GM23248 (cell line): ENCODE measurements at regions not wholly inside any gene's neighbourhood (a gene's known extent, or its start where the extent isn't known, plus 50 kb on each side); places are given as distances from the start of the nearest gene placed in this dataset.

Experiments
- DNase-seq: peaks from one replicate; pipeline ENCODE4 v3.0.0-alpha.2; 2015
- H2AFZ ChIP-seq: fragments of 200-600 bp; sonication (generic); 2 replicates; pipeline ENCODE4 v1.6.1; 2016; ENCODE audit warnings: antibody characterized with exemption
- H3F3A ChIP-seq: fragments of 200-600 bp; sonication (generic); 2 replicates; pipeline ENCODE4 v1.6.1; 2016; ENCODE audit warnings: mild to moderate bottlenecking, antibody characterized with exemption, mixed run types; ENCODE audit not compliant: insufficient read depth
- H3K27ac ChIP-seq: fragments of 200-600 bp; sonication (generic); 2 replicates; pipeline ENCODE4 v1.5.1; 2016; ENCODE audit warnings: mild to moderate bottlenecking
- H3K27me3 ChIP-seq: fragments of 200-600 bp; sonication (generic); replicated peaks from 2 replicates; pipeline ENCODE4 v1.6.1; 2016; ENCODE audit warnings: mild to moderate bottlenecking; ENCODE audit not compliant: insufficient read depth
- H3K36me3 ChIP-seq: fragments of 200-600 bp; sonication (generic); 2 replicates; pipeline ENCODE4 v1.6.1; 2016; ENCODE audit warnings: low read depth, mild to moderate bottlenecking
- H3K4me1 ChIP-seq: fragments of 200-600 bp; sonication (generic); 2 replicates; pipeline ENCODE4 v1.6.1; 2016; ENCODE audit warnings: mild to moderate bottlenecking; ENCODE audit not compliant: insufficient read depth
- H3K4me2 ChIP-seq: fragments of 200-600 bp; sonication (generic); one replicate; pipeline ENCODE4 v1.6.1; 2016; ENCODE audit warnings: mild to moderate bottlenecking; ENCODE audit not compliant: unreplicated experiment
- H3K4me3 ChIP-seq: fragments of 200-600 bp; sonication (generic); 2 replicates; pipeline ENCODE4 v1.5.1; 2016; ENCODE audit warnings: mild to moderate bottlenecking
- H3K79me2 ChIP-seq: fragments of 200-600 bp; sonication (generic); 2 replicates; pipeline ENCODE4 v1.6.1; 2016; ENCODE audit warnings: mild to moderate bottlenecking; ENCODE audit not compliant: insufficient read depth
- H3K9ac ChIP-seq: fragments of 200-600 bp; sonication (generic); 2 replicates; pipeline ENCODE4 v1.6.1; 2016; ENCODE audit warnings: mild to moderate bottlenecking
- H3K9me2 ChIP-seq: fragments of 200-600 bp; sonication (generic); 2 replicates; pipeline ENCODE4 v1.6.1; 2016; ENCODE audit warnings: mixed run types, mild to moderate bottlenecking, moderate library complexity; ENCODE audit not compliant: insufficient read depth
- H3K9me3 ChIP-seq: fragments of 200-600 bp; sonication (generic); one replicate; pipeline ENCODE4 v1.6.1; 2017; ENCODE audit warnings: low read depth
- H4K20me1 ChIP-seq: fragments of 200-600 bp; sonication (generic); 2 replicates; pipeline ENCODE4 v1.6.0; 2016; ENCODE audit not compliant: insufficient read depth
- EZH2 ChIP-seq: fragments of 200-600 bp; sonication (generic); IDR thresholded peaks from 2 replicates; pipeline ENCODE4 v1.6.1; 2018; ENCODE audit warnings: antibody characterized with exemption, mild to moderate bottlenecking; ENCODE audit not compliant: insufficient read depth, poor library complexity, severe bottlenecking
- EZH2phosphoT487 ChIP-seq: fragments of 200-600 bp; sonication (generic); IDR thresholded peaks from 2 replicates; pipeline ENCODE4 v1.6.1; 2018; ENCODE audit warnings: antibody characterized with exemption, moderate library complexity, mild to moderate bottlenecking, low read depth; ENCODE audit not compliant: insufficient read depth
- WGBS, 2 experiments: methylation state at CpG; one replicate each; pipeline ENCODE4 v1.1.6; 2015 to 2017; ENCODE audit warnings: low lambda C conversion rate in 2 of 2, low coverage in 1 of 2; ENCODE audit errors: missing lambda C conversion rate in 2 of 2; 5-methylcytosine and 5-hydroxymethylcytosine counted together
- in situ Hi-C: fragments of 300-500 bp; cut with MboI; formaldehyde crosslinking; loops from 2 replicates; pipeline ENCODE4 v1.15.0; 2020

DNA sequence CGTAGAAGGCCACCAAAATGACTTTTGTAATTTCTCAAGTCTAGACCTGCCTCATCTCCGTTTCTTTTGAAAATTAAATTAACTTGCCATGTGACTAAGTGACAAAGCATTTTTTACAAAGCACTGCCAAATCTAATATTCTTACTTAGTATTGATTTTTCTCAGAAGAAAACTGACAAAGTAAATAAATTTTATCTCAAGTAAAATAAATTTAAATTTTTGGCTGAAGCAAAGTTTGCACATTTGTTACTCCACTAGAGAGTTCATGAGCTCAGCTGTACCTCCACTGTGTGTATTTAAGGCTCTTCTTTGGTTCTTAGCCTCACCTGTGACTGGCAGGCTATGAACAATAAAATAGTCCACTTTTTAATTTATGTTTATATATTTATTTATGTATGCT lies 441.1 kb upstream of the PCDH10 start:
- Histone ChIP-seq H3K4me1 (no peaks in the 10 kb centered on the region), H3K9ac (no peak overlapping the region), H3K9me2 (no peaks in the 10 kb centered on the region), H3K36me3 (no peaks in the 10 kb centered on the region), H3K27me3 (no peaks in the 10 kb centered on the region), H2AFZ (no peak overlapping the region), H3K4me3 (no peak overlapping the region), H3K79me2 (no peaks in the 10 kb centered on the region), H3K9me3 (no peaks in the 10 kb centered on the region), H3K4me2 (no peak overlapping the region), H4K20me1 (no peaks in the 10 kb centered on the region), H3K27ac (no peak overlapping the region), H3F3A (no peaks in the 10 kb centered on the region)
- in situ Hi-C loops: no loop called here
- TF ChIP-seq EZH2: no peak
- DNase-seq: no peak
- 15 to 22% methylated on average over 2 of the region's 2 CpGs for WGBS, 2 experiments

DNA sequence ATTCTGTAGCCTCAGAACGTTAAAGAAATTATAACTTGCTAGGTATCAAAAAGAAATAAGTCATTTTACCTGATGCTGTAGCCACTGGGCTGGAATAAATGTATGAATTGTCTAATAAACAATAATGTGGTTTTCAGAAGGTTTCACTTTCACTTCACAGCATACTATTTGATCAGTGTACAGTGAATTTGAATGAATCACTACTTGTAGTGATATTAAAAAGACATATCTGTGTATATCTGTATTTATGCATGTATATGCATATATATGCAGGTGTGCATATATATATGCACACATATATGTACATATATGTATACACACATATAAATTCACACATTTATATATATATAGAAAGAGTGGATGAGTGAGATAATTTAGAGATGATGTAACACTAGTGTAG lies 440.0 kb upstream of the PCDH10 start:
- Histone ChIP-seq H3K27me3 (no peaks in the 10 kb centered on the region), H3K4me1 (no peaks in the 10 kb centered on the region), H3K27ac (no peak overlapping the region), H4K20me1 (no peaks in the 10 kb centered on the region), H3K9me2 (no peaks in the 10 kb centered on the region), H3K4me2 (no peak overlapping the region), H3F3A (no peaks in the 10 kb centered on the region), H3K4me3 (no peak overlapping the region), H3K9ac (no peak overlapping the region), H3K9me3 (no peaks in the 10 kb centered on the region), H3K79me2 (no peaks in the 10 kb centered on the region), H2AFZ (no peak overlapping the region), H3K36me3 (no peaks in the 10 kb centered on the region)
- DNase-seq: no peak
- WGBS, 2 experiments: 0 to 2% methylated on average over 1 of the region's 1 CpG
- in situ Hi-C loops: no loop called here
- no peak for TF ChIP-seq EZH2phosphoT487
- no peak for TF ChIP-seq EZH2

DNA sequence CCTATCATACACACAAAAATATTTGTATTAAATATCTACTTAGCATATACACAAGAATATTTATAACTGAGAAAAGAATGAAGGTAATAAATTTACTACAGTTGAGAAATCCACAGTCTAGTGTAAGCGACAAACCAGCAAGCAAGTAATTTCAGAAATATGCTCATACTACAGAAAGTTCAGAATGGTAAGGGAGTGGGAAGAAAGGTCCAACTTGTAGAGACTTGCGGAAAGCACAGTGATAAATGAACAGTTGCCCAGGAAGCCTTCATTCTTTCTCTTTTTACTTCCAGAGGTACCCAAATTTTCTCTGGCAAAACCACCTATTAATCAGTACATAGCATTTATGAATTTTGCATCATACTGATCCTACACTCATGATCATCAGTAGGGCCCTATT lies 438.1 kb upstream of the PCDH10 start:
- Histone ChIP-seq H3K4me3 (no peak overlapping the region), H3K4me2 (no peak overlapping the region), H3K27me3 (no peaks in the 10 kb centered on the region), H3K9me2 (no peaks in the 10 kb centered on the region), H3K9me3 (peaks cover 2% of the 10 kb centered on the region), H3K9ac (no peak overlapping the region), H3K27ac (no peak overlapping the region), H3F3A (no peaks in the 10 kb centered on the region), H2AFZ (no peak overlapping the region), H3K36me3 (no peaks in the 10 kb centered on the region), H3K79me2 (no peaks in the 10 kb centered on the region), H4K20me1 (no peaks in the 10 kb centered on the region), H3K4me1 (no peaks in the 10 kb centered on the region)
- 20 to 46% methylated on average over 2 of the region's 2 CpGs for WGBS, 2 experiments
- in situ Hi-C loops: no loop called here
- TF ChIP-seq EZH2 (no peak), EZH2phosphoT487 (no peak)
- no peak for DNase-seq

DNA sequence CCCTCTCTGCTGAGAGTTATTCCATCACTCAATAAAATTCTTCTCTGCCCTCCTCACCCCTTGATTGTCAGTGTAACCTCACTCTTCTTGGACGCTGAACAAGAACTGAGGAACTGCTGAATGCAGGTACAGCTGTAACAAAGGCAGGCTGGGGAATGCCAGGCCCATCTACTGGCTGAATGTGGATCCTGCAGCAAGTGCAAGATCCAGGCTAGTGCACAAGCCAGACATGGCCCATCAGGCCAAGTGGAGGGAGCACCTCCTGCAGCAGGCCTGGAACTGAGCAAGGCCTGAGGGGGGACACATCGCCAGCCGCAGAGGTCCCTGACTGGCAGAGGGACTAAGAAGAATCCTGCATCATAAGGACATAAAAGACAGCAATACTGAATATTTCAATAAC lies 411.8 kb upstream of the PCDH10 start:
- H2AFZ ChIP-seq: no peak overlapping the region
- no peaks in the 10 kb centered on the region for H4K20me1 ChIP-seq
- H3K4me1 ChIP-seq: no peaks in the 10 kb centered on the region
- in situ Hi-C loops: no loop called here
- no peak overlapping the region for H3K4me2 ChIP-seq
- H3K36me3 ChIP-seq: no peaks in the 10 kb centered on the region
- H3K9me3 ChIP-seq: peaks cover 3% of the 10 kb centered on the region
- no peaks in the 10 kb centered on the region for H3F3A ChIP-seq
- H3K27ac ChIP-seq: no peak overlapping the region
- DNase-seq: no peak
- no peak overlapping the region for H3K9ac ChIP-seq
- no peak for TF ChIP-seq EZH2
- H3K9me2 ChIP-seq: 0 out of 2 replicates have a peak, but pooled peaks cover 4% of the 10 kb centered on the region
- no peak overlapping the region for H3K4me3 ChIP-seq
- no peaks in the 10 kb centered on the region for H3K27me3 ChIP-seq
- H3K79me2 ChIP-seq: no peaks in the 10 kb centered on the region
- 48 to 51% methylated on average over 3 of the region's 3 CpGs for whole genome bisulfite sequencing, 2 experiments

DNA sequence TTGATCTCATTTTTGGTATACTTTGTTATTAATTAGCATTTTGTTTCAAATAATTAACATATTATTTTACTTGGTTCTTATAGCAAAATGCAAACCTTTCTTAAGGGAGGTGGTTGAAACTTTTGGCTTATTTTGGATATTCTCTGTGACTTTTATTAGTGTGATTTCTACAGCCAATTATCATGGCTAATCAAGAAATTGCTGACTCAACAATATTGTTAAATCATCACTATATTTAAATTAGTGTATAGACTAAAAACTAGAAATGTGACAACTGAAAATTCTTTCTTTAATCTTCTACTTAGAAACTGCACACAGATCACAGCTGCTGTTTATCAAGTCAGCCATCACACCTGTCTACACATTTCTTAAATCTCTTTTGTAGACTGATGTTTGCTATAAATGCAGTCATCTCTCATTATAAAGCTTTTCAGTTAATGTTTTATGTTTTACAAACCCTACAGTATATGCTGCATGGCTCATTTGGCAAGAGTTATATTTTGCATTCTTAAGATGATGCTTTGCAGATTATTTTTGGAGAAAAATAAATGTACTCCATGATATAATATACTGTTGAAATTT lies 389.8 kb upstream of the PCDH10 start:
- Histone ChIP-seq H2AFZ (no peak overlapping the region), H3K4me3 (no peak overlapping the region), H3K4me1 (no peaks in the 10 kb centered on the region), H3K36me3 (no peaks in the 10 kb centered on the region), H3K9me3 (peaks cover 3% of the 10 kb centered on the region), H3K79me2 (no peaks in the 10 kb centered on the region), H3K27ac (no peak overlapping the region), H3K9me2 (no peaks in the 10 kb centered on the region), H3K9ac (no peak overlapping the region), H4K20me1 (no peaks in the 10 kb centered on the region), H3F3A (no peaks in the 10 kb centered on the region), H3K4me2 (no peak overlapping the region), H3K27me3 (no peaks in the 10 kb centered on the region)
- TF ChIP-seq EZH2: no peak
- TF ChIP-seq EZH2phosphoT487: no peak
- in situ Hi-C loops: no loop called here
- DNase-seq: no peak
